Neural progenitor cell (in vitro differentiated cells): ENCODE measurements at regions not wholly inside any gene's neighbourhood (a gene's known extent, or its start where the extent isn't known, plus 50 kb on each side); places are given as distances from the start of the nearest gene placed in this dataset.

Source experiments
- CTCF ChIP-seq: fragments of 200-600 bp; sonication (generic); IDR thresholded peaks from 2 replicates; pipeline ENCODE4 v1.5.1; 2017; ENCODE audit warnings: antibody characterized with exemption, mild to moderate bottlenecking
- EZH2phosphoT487 ChIP-seq: fragments of 200-600 bp; sonication (generic); IDR thresholded peaks from 2 replicates; pipeline ENCODE4 v1.6.1; 2017; ENCODE audit warnings: antibody characterized with exemption

GRCh38 chr10:4678023-4678950, 147.7 kb upstream of the AKR1E2 start:
- TF ChIP-seq CTCF, result no peak
- no peak for TF ChIP-seq EZH2phosphoT487
